HG03432 (cell line): ENCODE measurements at regions not wholly inside any gene's neighbourhood (a gene's known extent, or its start where the extent isn't known, plus 50 kb on each side); places are given as distances from the start of the nearest gene placed in this dataset.

Experiments
- ATAC-seq: cut with Tn5 transposase; IDR thresholded peaks from one replicate; pipeline ENCODE4 v1.9.1; 2021; ENCODE audit warnings: mild to moderate bottlenecking, moderate library complexity; ENCODE audit not compliant: unreplicated experiment

- no peak for ATAC-seq
Measured at GRCh38 chr4:123869286-123870215, 473.0 kb downstream of the SPRY1 start.

- no peak for ATAC-seq
Measured at GRCh38 chr4:123870216-123870876, 473.8 kb downstream of the SPRY1 start.

- ATAC-seq: no peak
Measured at GRCh38 chr4:123871341-123871740, 474.7 kb downstream of the SPRY1 start.

- ATAC-seq: no peak
Measured at GRCh38 chr4:123874063-123874462, 477.5 kb downstream of the SPRY1 start.

- ATAC-seq: no peak
Measured at GRCh38 chr4:123876143-123876542, 479.5 kb downstream of the SPRY1 start.

GRCh38 chr4:123876671-123877101, 480.1 kb downstream of the SPRY1 start:
- no peak for ATAC-seq

- no peak for ATAC-seq
Measured at GRCh38 chr4:123877551-123877950, 481.0 kb downstream of the SPRY1 start.

- no peak for ATAC-seq
Measured at GRCh38 chr4:123878976-123879375, 482.4 kb downstream of the SPRY1 start.

GRCh38 chr4:123880631-123881030, 484.0 kb downstream of the SPRY1 start:
- ATAC-seq: no peak

GRCh38 chr4:123884922-123885321, 488.3 kb downstream of the SPRY1 start:
- ATAC-seq: no peak

- no peak for ATAC-seq
Measured at GRCh38 chr4:123889507-123889906, 492.9 kb downstream of the SPRY1 start.

GRCh38 chr4:123890889-123891288, 494.3 kb downstream of the SPRY1 start:
- no peak for ATAC-seq

GRCh38 chr4:123891881-123892280, 495.3 kb downstream of the SPRY1 start:
- no peak for ATAC-seq

GRCh38 chr4:123892368-123892976, 495.9 kb downstream of the SPRY1 start:
- no peak for ATAC-seq

- no peak for ATAC-seq
Measured at GRCh38 chr4:123893011-123893981, 496.7 kb downstream of the SPRY1 start.

GRCh38 chr4:123896446-123897071, 500.0 kb downstream of the SPRY1 start:
- no peak for ATAC-seq

- no peak for ATAC-seq
Measured at GRCh38 chr4:123898946-123899666, 502.5 kb downstream of the SPRY1 start.

GRCh38 chr4:123904882-123905281, 508.3 kb downstream of the SPRY1 start:
- no peak for ATAC-seq

GRCh38 chr4:123913598-123913997, 517.0 kb downstream of the SPRY1 start:
- ATAC-seq: no peak
